DOHH2 (cell line): ENCODE measurements at regions not wholly inside any gene's neighbourhood (a gene's known extent, or its start where the extent isn't known, plus 50 kb on each side); places are given as distances from the start of the nearest gene placed in this dataset.
A peak's percentile ranks its signal among the peaks of the same experiment; 100 is the strongest.

Experiments
- H3F3A ChIP-seq: fragments of 200-600 bp; sonication (generic), shearing (Covaris generic); 2 replicates; pipeline ENCODE4 v1.6.0; 2016; ENCODE audit warnings: antibody characterized with exemption, mild to moderate bottlenecking; ENCODE audit not compliant: control insufficient read depth, insufficient read depth
- H3K27ac ChIP-seq: fragments of 200-600 bp; sonication (generic); 2 replicates; pipeline ENCODE4 v1.5.1; 2014; ENCODE audit warnings: low read depth, mild to moderate bottlenecking, low read length, moderate library complexity
- H3K27me3 ChIP-seq: fragments of 200-600 bp; sonication (generic); 2 replicates; pipeline ENCODE4 v1.6.1; 2014; ENCODE audit warnings: mild to moderate bottlenecking, low read length, mixed read lengths; ENCODE audit not compliant: control insufficient read depth
- H3K36me3 ChIP-seq: fragments of 200-600 bp; sonication (generic); 2 replicates; pipeline ENCODE4 v1.6.1; 2014; ENCODE audit warnings: mild to moderate bottlenecking, low read length, moderate library complexity, mixed read lengths; ENCODE audit not compliant: control insufficient read depth
- H3K4me1 ChIP-seq: fragments of 200-600 bp; sonication (generic); 2 replicates; pipeline ENCODE4 v1.6.1; 2014; ENCODE audit warnings: mild to moderate bottlenecking, low read length, mixed read lengths; ENCODE audit not compliant: control insufficient read depth
- H3K4me2 ChIP-seq: fragments of 200-600 bp; sonication (generic); 2 replicates; pipeline ENCODE4 v1.6.0; 2014; ENCODE audit warnings: mild to moderate bottlenecking, low read length, moderate library complexity
- H3K4me3 ChIP-seq: fragments of 200-600 bp; sonication (generic); 2 replicates; pipeline ENCODE4 v1.5.1; 2014; ENCODE audit warnings: mild to moderate bottlenecking, low read length, mixed read lengths
- H3K79me2 ChIP-seq: fragments of 200-600 bp; sonication (generic); 2 replicates; pipeline ENCODE4 v1.6.1; 2014; ENCODE audit warnings: mild to moderate bottlenecking, low read length, mixed read lengths; ENCODE audit not compliant: control insufficient read depth
- H3K9me2 ChIP-seq: fragments of 200-600 bp; sonication (generic); replicated peaks from 2 replicates; pipeline ENCODE4 v1.6.1; 2014; ENCODE audit warnings: mild to moderate bottlenecking, low read length, mixed read lengths; ENCODE audit not compliant: control insufficient read depth
- H3K9me3 ChIP-seq: fragments of 200-600 bp; sonication (generic); 2 replicates; pipeline ENCODE4 v1.6.1; 2014; ENCODE audit warnings: antibody characterized with exemption, low read length, mixed read lengths; ENCODE audit not compliant: control insufficient read depth, insufficient read depth
- H4K20me1 ChIP-seq: fragments of 200-600 bp; sonication (generic); 2 replicates; pipeline ENCODE4 v1.6.0; 2014; ENCODE audit warnings: low read depth, mild to moderate bottlenecking, antibody characterized with exemption, low read length, moderate library complexity; ENCODE audit not compliant: control insufficient read depth, insufficient read depth
- EZH2phosphoT487 ChIP-seq: fragments of 200-600 bp; sonication (generic); IDR thresholded peaks from 2 replicates; pipeline ENCODE4 v1.6.1; 2017; ENCODE audit warnings: borderline replicate concordance, mild to moderate bottlenecking, antibody characterized with exemption, low read length, moderate library complexity, mixed read lengths
- TF ChIP-seq, protein P1 (sequence below): fragments of 200-600 bp; sonication (generic); IDR thresholded peaks from one replicate; pipeline ENCODE4 v1.5.1; 2014; ENCODE audit warnings: antibody characterized with exemption, mild to moderate bottlenecking, low read depth, low read length; ENCODE audit not compliant: poor library complexity, severe bottlenecking

DNA sequence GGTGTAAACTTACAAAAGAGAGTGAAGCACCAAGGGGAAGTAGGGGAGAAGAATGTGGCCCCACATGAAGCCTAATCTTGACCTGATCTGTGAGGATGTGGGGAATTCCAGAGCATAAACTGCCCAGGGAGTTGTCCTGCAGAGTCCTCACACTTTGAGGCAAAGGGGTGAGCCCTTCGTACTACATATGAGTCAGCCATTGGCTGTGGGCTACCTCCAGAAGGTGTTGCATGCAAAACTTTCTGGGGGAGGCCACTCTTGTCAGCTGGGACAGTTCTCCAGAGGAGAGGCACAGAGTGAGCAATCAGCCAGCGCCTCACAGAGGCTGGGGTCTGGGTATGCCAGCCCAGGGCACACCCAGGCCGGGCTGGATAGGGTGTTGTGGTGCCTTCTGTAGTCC, 98.1 kb upstream of the NMUR2 start:
- Histone ChIP-seq H3K9me3 (no peaks in the 10 kb centered on the region), H3K79me2 (no peaks in the 10 kb centered on the region), H3K4me1 (no peaks in the 10 kb centered on the region), H3K27ac (no peak overlapping the region), H3K27me3 (no peaks in the 10 kb centered on the region), H3K36me3 (no peaks in the 10 kb centered on the region), H4K20me1 (no peaks in the 10 kb centered on the region), H3K9me2 (no peaks in the 10 kb centered on the region), H3F3A (no peaks in the 10 kb centered on the region), H3K4me2 (no peak overlapping the region), H3K4me3 (no peak overlapping the region)
- TF ChIP-seq, protein P1, sequence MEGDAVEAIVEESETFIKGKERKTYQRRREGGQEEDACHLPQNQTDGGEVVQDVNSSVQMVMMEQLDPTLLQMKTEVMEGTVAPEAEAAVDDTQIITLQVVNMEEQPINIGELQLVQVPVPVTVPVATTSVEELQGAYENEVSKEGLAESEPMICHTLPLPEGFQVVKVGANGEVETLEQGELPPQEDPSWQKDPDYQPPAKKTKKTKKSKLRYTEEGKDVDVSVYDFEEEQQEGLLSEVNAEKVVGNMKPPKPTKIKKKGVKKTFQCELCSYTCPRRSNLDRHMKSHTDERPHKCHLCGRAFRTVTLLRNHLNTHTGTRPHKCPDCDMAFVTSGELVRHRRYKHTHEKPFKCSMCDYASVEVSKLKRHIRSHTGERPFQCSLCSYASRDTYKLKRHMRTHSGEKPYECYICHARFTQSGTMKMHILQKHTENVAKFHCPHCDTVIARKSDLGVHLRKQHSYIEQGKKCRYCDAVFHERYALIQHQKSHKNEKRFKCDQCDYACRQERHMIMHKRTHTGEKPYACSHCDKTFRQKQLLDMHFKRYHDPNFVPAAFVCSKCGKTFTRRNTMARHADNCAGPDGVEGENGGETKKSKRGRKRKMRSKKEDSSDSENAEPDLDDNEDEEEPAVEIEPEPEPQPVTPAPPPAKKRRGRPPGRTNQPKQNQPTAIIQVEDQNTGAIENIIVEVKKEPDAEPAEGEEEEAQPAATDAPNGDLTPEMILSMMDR: no peak
- no peak for TF ChIP-seq EZH2phosphoT487

DNA sequence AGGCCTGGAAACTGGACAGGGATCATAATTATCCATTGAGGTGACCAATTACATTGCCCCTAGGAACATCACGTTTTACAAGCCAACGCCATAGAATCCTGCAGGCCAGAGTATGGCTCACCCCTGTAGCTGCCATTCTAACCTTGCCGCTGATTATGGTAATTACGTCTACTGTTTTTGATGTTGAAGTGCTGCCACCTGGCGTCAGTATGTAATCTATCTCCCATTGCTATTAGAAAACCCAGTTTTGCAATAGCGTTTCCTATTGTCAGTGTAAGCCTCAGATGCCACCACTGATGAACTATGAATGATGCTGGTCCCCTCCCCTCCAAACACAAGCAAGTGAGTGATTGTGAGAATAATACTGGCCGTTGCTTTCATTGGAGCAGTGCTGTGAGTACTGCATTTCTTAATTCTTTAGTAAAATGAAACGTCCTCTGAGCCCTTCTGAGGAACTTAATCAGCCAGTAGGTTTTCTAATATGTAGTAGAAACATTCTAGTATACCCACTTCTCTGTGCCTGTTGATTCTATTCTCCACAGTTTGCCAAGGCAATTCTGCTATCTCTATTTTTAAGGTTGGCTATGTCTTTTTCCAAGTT, 100.5 kb upstream of the NMUR2 start:
- no peaks in the 10 kb centered on the region for H3K36me3 ChIP-seq
- H3K27ac ChIP-seq: no peak overlapping the region
- H3K9me2 ChIP-seq: no peaks in the 10 kb centered on the region
- no peaks in the 10 kb centered on the region for H3K9me3 ChIP-seq
- H3K79me2 ChIP-seq: no peaks in the 10 kb centered on the region
- no peak overlapping the region for H3K4me2 ChIP-seq
- H3K4me1 ChIP-seq: no peaks in the 10 kb centered on the region
- no peaks in the 10 kb centered on the region for H3F3A ChIP-seq
- no peaks in the 10 kb centered on the region for H4K20me1 ChIP-seq
- H3K27me3 ChIP-seq: 0 out of 2 replicates have a peak, but pooled peaks cover 4% of the 10 kb centered on the region
- H3K4me3 ChIP-seq: no peak overlapping the region
- no peak for TF ChIP-seq EZH2phosphoT487
- TF ChIP-seq, protein P1: peak; percentile 79

DNA sequence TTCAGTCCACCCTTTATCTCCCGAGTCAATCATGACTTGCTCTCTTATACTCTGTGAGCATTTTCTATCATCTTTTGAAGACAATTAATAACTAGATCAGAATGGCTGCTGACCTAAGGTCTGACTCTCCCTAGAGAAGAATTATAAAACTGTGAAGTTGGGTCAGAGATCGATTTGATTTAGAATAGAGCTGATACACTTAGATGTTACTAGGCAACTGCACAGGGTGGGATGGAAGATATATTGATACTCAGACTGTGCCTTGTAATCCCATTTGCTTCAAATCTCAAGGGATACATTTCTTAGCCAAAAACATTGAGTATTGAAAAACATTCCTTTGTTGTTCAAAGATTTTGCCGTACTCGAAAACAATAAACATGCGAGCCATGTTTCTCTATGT, 106.0 kb upstream of the NMUR2 start:
- H3K79me2 ChIP-seq: no peaks in the 10 kb centered on the region
- no peaks in the 10 kb centered on the region for H3F3A ChIP-seq
- TF ChIP-seq, protein P1: no peak
- no peak for TF ChIP-seq EZH2phosphoT487
- H3K4me1 ChIP-seq: no peaks in the 10 kb centered on the region
- no peaks in the 10 kb centered on the region for H4K20me1 ChIP-seq
- H3K27me3 ChIP-seq: 0 out of 2 replicates have a peak, but pooled peaks cover 4% of the 10 kb centered on the region
- no peak overlapping the region for H3K27ac ChIP-seq
- H3K4me3 ChIP-seq: no peak overlapping the region
- H3K4me2 ChIP-seq: no peak overlapping the region
- no peaks in the 10 kb centered on the region for H3K36me3 ChIP-seq
- H3K9me3 ChIP-seq: no peaks in the 10 kb centered on the region
- H3K9me2 ChIP-seq: no peaks in the 10 kb centered on the region
